Hepatocyte (in vitro differentiated cells): ENCODE measurements at regions not wholly inside any gene's neighbourhood (a gene's known extent, or its start where the extent isn't known, plus 50 kb on each side); places are given as distances from the start of the nearest gene placed in this dataset.

Experiments used
- CTCF ChIP-seq: fragments of 200-600 bp; sonication (generic); IDR thresholded peaks from 2 replicates; pipeline ENCODE4 v1.5.1; 2016; ENCODE audit warnings: antibody characterized with exemption, mild to moderate bottlenecking; ENCODE audit not compliant: poor library complexity
- EZH2 ChIP-seq: fragments of 200-600 bp; sonication (generic); IDR thresholded peaks from 2 replicates; pipeline ENCODE4 v1.6.1; 2016; ENCODE audit warnings: antibody characterized with exemption, mild to moderate bottlenecking, borderline replicate concordance
- EZH2phosphoT487 ChIP-seq: fragments of 200-600 bp; sonication (generic); IDR thresholded peaks from one replicate; pipeline ENCODE4 v1.6.1; 2018; ENCODE audit warnings: antibody characterized with exemption, mild to moderate bottlenecking, low read depth, moderate library complexity; ENCODE audit not compliant: unreplicated experiment, severe bottlenecking

GRCh38 chr6:138614151-138614550, 114.9 kb upstream of the NHSL1 start:
- TF ChIP-seq CTCF, result no peak
- TF ChIP-seq EZH2, result no peak
- no peak for TF ChIP-seq EZH2phosphoT487
